Testis (tissue), 2 donors: ENCODE measurements at regions not wholly inside any gene's neighbourhood (a gene's known extent, or its start where the extent isn't known, plus 50 kb on each side); places are given as distances from the start of the nearest gene placed in this dataset.
A peak's percentile ranks its signal among the peaks of the same experiment; 100 is the strongest.
"Not testable (repeated sequence)": the region's sequence is repeated elsewhere in the genome, so short reads cannot be mapped to it uniquely, and the experiment has no call there.

Source experiments
- DNase-seq: peaks from one replicate; pipeline ENCODE4 v3.0.0-alpha.2; 2019
- H3K27ac ChIP-seq, 2 donors: fragments of 200-600 bp; sonication (generic); one replicate each; pipeline ENCODE4 v1.5.1; 2019
- H3K27me3 ChIP-seq: fragments of 200-600 bp; sonication (generic); one replicate; pipeline ENCODE4 v1.5.1; 2019
- H3K36me3 ChIP-seq: fragments of 200-600 bp; sonication (generic); one replicate; pipeline ENCODE4 v1.5.1; 2017; ENCODE audit warnings: low read depth; ENCODE audit errors: missing control alignments
- H3K4me1 ChIP-seq: fragments of 200-600 bp; sonication (generic); one replicate; pipeline ENCODE4 v1.5.1; 2019
- H3K4me3 ChIP-seq, 2 donors: fragments of 200-600 bp; sonication (generic); one replicate each; pipeline ENCODE4 v1.5.1; 2017 to 2019
- H3K9me3 ChIP-seq: fragments of 200-600 bp; sonication (generic); one replicate; pipeline ENCODE4 v1.5.1; 2017
- CTCF ChIP-seq, 3 experiments: fragments of 450-650 bp in 2 of 3; fragments of 200-600 bp in 1 of 3; sonication (generic) in 1 of 3; IDR thresholded peaks; one replicate each; pipeline ENCODE4 v1.5.1; 2016 to 2019; ENCODE audit warnings: antibody characterized with exemption in 3 of 3, mild to moderate bottlenecking in 2 of 3, moderate library complexity in 1 of 3
- WGBS, 2 donors: methylation state at CpG; one replicate each; pipeline ENCODE4 v1.1.5; 2018; 5-methylcytosine and 5-hydroxymethylcytosine counted together
- intact Hi-C: fragments of 100-400 bp; cut with DNase I; formaldehyde crosslinking; loops from one replicate; pipeline ENCODE4 v1.15.1; 2023; ENCODE audit warnings: low total_unique reads

DNA sequence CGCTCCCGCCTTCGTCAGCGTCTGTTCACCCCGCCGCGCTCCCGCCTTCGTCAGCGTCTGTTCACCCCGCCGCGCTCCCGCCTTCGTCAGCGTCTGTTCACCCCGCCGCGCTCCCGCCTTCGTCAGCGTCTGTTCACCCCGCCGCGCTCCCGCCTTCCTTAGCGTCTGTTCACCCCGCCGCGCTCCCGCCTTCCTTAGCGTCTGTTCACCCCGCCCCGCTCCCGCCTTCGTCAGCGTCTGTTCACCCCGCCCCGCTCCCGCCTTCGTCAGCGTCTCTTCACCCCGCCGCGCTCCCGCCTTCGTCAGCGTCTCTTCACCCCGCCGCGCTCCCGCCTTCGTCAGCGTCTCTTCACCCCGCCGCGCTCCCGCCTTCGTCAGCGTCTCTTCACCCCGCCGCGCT lies 815.9 kb upstream of the TPTE start:
- 46 to 56% methylated on average over 44 to 48 of the region's 63 CpGs for WGBS, 2 donors
- H3K27ac ChIP-seq, H3K36me3 ChIP-seq, H3K4me3 ChIP-seq, H3K27me3 ChIP-seq, DNase-seq, H3K4me1 ChIP-seq, H3K9me3 ChIP-seq, intact Hi-C loops: not testable (repeated sequence)

DNA sequence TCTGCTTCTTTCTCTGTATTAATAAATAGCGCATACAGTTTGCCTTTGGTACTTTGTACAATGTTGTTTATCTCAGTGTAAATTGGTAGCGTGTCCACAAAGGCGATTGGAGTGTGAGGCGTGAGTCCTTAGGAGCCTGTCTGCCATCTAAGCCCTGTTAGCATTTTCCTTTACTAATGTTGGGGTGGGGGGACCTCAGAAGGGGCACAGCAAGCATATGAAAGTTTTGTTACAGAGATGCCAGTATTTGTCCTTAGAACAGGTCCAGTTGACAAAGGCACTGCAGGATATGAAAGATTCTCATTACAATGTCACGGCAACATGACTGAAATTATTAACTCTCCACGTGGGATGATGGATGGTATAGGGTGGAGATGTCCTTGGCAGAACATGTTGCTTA lies 796.8 kb upstream of the TPTE start:
- H3K4me1 ChIP-seq, intact Hi-C loops, H3K27me3 ChIP-seq, H3K27ac ChIP-seq, H3K4me3 ChIP-seq, H3K9me3 ChIP-seq, DNase-seq, H3K36me3 ChIP-seq: not testable (repeated sequence)
- WGBS, 2 donors = 56 to 57% methylated on average over 6 of the region's 6 CpGs

GRCh38 chr21:9727187-9727586 lies 794.2 kb upstream of the TPTE start:
- intact Hi-C loops = not testable (repeated sequence)

DNA sequence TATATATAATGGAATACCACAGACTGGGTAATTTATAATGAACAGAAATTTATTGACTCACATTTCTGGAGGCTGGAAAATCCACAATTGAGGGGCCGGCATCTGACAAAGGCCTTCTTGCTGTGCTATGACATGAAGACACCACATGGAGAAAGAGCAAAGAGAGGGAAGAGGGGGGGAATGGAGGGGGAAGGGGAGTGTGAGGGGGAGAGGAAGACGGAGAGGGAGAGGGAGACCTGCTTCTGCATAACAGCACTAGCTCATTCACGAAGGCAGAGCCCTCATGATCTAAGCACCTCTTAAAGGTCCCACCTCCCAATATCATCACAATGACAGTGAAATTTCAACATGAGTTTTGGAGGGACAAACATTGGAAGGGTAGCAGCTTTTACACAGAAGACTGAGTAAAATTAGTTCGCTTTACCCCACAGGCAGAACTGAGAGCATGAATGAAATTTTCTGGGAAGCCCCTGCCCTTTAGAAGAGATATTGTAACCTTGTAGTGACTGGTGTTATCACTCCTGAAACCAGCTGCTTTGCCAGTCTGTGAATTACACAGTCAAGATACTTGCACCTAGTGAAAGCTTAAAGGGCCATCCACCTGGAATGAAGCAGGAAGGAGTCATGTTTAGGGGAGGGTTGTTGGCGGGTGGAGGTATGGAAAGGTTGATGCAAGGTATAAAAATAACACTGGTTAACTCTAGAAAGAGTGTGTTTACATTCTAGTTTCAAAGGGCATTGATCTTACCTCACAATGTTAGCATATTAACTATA lies 793.0 kb upstream of the TPTE start:
- H3K4me1 ChIP-seq, DNase-seq, intact Hi-C loops, H3K4me3 ChIP-seq, H3K36me3 ChIP-seq, H3K27me3 ChIP-seq, H3K9me3 ChIP-seq, H3K27ac ChIP-seq: not testable (repeated sequence)
- 47 to 48% methylated on average over 5 of the region's 5 CpGs for WGBS, 2 donors

More at GRCh38 chr21:9727187-9727586, 794.2 kb upstream of the TPTE start:
- 32 to 38% methylated on average over 3 of the region's 3 CpGs for WGBS, 2 donors
- not testable (repeated sequence) for H3K27me3 ChIP-seq, H3K4me3 ChIP-seq, H3K27ac ChIP-seq, H3K9me3 ChIP-seq, DNase-seq, H3K36me3 ChIP-seq, H3K4me1 ChIP-seq

DNA sequence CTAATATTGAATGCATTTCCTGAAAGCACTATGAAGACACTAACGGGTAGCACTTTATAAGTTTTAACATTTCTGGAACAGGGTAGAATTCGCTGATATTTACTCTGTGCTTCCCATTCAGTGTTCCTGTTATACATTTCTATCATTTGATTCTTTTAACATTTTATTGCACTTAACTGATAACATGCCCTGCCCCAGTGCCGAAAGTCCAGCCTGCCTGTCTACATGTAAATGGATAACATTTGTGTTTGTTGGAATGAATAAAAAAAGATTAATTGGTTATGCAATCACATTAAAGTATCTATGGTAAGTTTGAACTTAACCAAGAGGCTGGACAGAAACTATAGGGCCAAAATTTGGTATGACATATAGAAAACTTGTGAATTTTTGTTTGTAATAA lies 790.5 kb upstream of the TPTE start:
- H3K4me3 ChIP-seq = no peak overlapping the region
- intact Hi-C loops = no loop called here
- no peaks in the 10 kb centered on the region for H3K9me3 ChIP-seq
- 62 to 64% methylated on average over 3 of the region's 3 CpGs for WGBS, 2 donors
- no peaks in the 10 kb centered on the region for H3K4me1 ChIP-seq
- TF ChIP-seq CTCF (IDR thresholded peaks at IDR 0.05) = no peak
- no peaks in the 10 kb centered on the region for H3K27me3 ChIP-seq
- H3K27ac ChIP-seq = no peak overlapping the region
- no peaks in the 10 kb centered on the region for H3K36me3 ChIP-seq
- no peak for DNase-seq

GRCh38 chr21:9731317-9731716 lies 790.1 kb upstream of the TPTE start:
- H3K27me3 ChIP-seq, H3K27ac ChIP-seq, DNase-seq, H3K36me3 ChIP-seq, H3K4me1 ChIP-seq, H3K9me3 ChIP-seq, H3K4me3 ChIP-seq, intact Hi-C loops: not testable (repeated sequence)
- WGBS, 2 donors = 65 to 70% methylated on average over 5 of the region's 5 CpGs

- H3K27ac ChIP-seq = peak overlapping the region in 1 of 2 donors; percentile 12
- DNase-seq, H3K9me3 ChIP-seq, intact Hi-C loops, H3K27me3 ChIP-seq, H3K4me3 ChIP-seq, H3K36me3 ChIP-seq, H3K4me1 ChIP-seq: not testable (repeated sequence)
- 51 to 54% methylated on average over 3 of the region's 3 CpGs for WGBS, 2 donors
These were observed 788.8 kb upstream of the TPTE start for GRCh38 chr21:9732605-9733004.

GRCh38 chr21:9733761-9734558 lies 787.4 kb upstream of the TPTE start:
- H3K9me3 ChIP-seq, H3K36me3 ChIP-seq, DNase-seq, H3K27me3 ChIP-seq, H3K4me1 ChIP-seq, H3K4me3 ChIP-seq, intact Hi-C loops: not testable (repeated sequence)
- 59 to 68% methylated on average over 6 of the region's 6 CpGs for WGBS, 2 donors
- H3K27ac ChIP-seq = peak overlapping the region in 1 of 2 donors; percentile 28
